CD4-positive, alpha-beta T cell treated with Interleukin-12 subunit alpha and Interleukin-12 subunit beta, for 1 hour (primary cell): ENCODE measurements at regions not wholly inside any gene's neighbourhood (a gene's known extent, or its start where the extent isn't known, plus 50 kb on each side); places are given as distances from the start of the nearest gene placed in this dataset.
"Not testable (repeated sequence)": the region's sequence is repeated elsewhere in the genome, so short reads cannot be mapped to it uniquely, and the experiment has no call there.

Source experiments
- DNase-seq: peaks from one replicate; pipeline ENCODE4 v3.0.0-alpha.2; 2020

- DNase-seq, result no peak
Observed at GRCh38 chr3:104437891-104438290, 928.8 kb upstream of the ALCAM start.

- DNase-seq, result no peak
Observed at GRCh38 chr3:104438706-104439105, 928.0 kb upstream of the ALCAM start.

GRCh38 chr3:104445252-104445919 is 921.3 kb upstream of the ALCAM start:
- DNase-seq, result not testable (repeated sequence)

GRCh38 chr3:104447681-104448080 is 919.0 kb upstream of the ALCAM start:
- DNase-seq, result no peak

GRCh38 chr3:104452697-104453096 is 914.0 kb upstream of the ALCAM start:
- no peak for DNase-seq

GRCh38 chr3:104458657-104459056 is 908.1 kb upstream of the ALCAM start:
- DNase-seq, result no peak

- no peak for DNase-seq
Observed at GRCh38 chr3:104460477-104461406, 906.0 kb upstream of the ALCAM start.

- DNase-seq, result no peak
Observed at GRCh38 chr3:104461431-104461830, 905.3 kb upstream of the ALCAM start.

- DNase-seq, result no peak
Observed at GRCh38 chr3:104472221-104472620, 894.5 kb upstream of the ALCAM start.

GRCh38 chr3:104474011-104474410 is 892.7 kb upstream of the ALCAM start:
- no peak for DNase-seq

- DNase-seq, result no peak
Observed at GRCh38 chr3:104503022-104503421, 863.7 kb upstream of the ALCAM start.

- DNase-seq, result no peak
Observed at GRCh38 chr3:104510131-104510849, 856.4 kb upstream of the ALCAM start.

GRCh38 chr3:104514371-104514770 is 852.3 kb upstream of the ALCAM start:
- DNase-seq, result no peak

- no peak for DNase-seq
Observed at GRCh38 chr3:104514776-104515175, 851.9 kb upstream of the ALCAM start.

GRCh38 chr3:104519068-104519467 is 847.6 kb upstream of the ALCAM start:
- DNase-seq, result no peak

- no peak for DNase-seq
Observed at GRCh38 chr3:104519468-104520227, 847.1 kb upstream of the ALCAM start.

- no peak for DNase-seq
Observed at GRCh38 chr3:104520228-104520655, 846.5 kb upstream of the ALCAM start.

GRCh38 chr3:104521606-104522336 is 844.9 kb upstream of the ALCAM start:
- DNase-seq, result peak; percentile 2

GRCh38 chr3:104523136-104523535 is 843.6 kb upstream of the ALCAM start:
- DNase-seq, result no peak

- no peak for DNase-seq
Observed at GRCh38 chr3:104526901-104527401, 839.8 kb upstream of the ALCAM start.

- no peak for DNase-seq
Observed at GRCh38 chr3:104530934-104531333, 835.8 kb upstream of the ALCAM start.

GRCh38 chr3:104536715-104537114 is 830.0 kb upstream of the ALCAM start:
- DNase-seq, result no peak
